Smooth muscle cell (in vitro differentiated cells): ENCODE measurements at regions not wholly inside any gene's neighbourhood (a gene's known extent, or its start where the extent isn't known, plus 50 kb on each side); places are given as distances from the start of the nearest gene placed in this dataset.

Experiments used
- DNase-seq: peaks from one replicate; lab custom pipeline; 2025; ENCODE audit not compliant: unreplicated experiment; lab: John Stamatoyannopoulos, UW
- H2AFZ ChIP-seq: fragments of 200-600 bp; sonication (generic); 2 replicates; pipeline ENCODE4 v1.6.0; 2016; ENCODE audit warnings: antibody characterized with exemption, low read depth, mild to moderate bottlenecking
- H3F3A ChIP-seq: fragments of 200-600 bp; sonication (generic); 2 replicates; pipeline ENCODE4 v1.6.0; 2017; ENCODE audit warnings: antibody characterized with exemption, low read depth
- H3K27ac ChIP-seq: fragments of 200-600 bp; sonication (generic); 2 replicates; pipeline ENCODE4 v1.5.1; 2016; ENCODE audit warnings: low read depth, mild to moderate bottlenecking
- H3K27me3 ChIP-seq: fragments of 200-600 bp; sonication (generic); 2 replicates; pipeline ENCODE4 v1.6.1; 2016; ENCODE audit warnings: low read depth, mild to moderate bottlenecking
- H3K36me3 ChIP-seq: fragments of 200-600 bp; sonication (generic); 2 replicates; pipeline ENCODE4 v1.5.1; 2016; ENCODE audit warnings: low read depth
- H3K4me1 ChIP-seq: fragments of 200-600 bp; sonication (generic); 2 replicates; pipeline ENCODE4 v1.5.1; 2016; ENCODE audit warnings: low read depth
- H3K4me2 ChIP-seq: fragments of 200-600 bp; sonication (generic); 2 replicates; pipeline ENCODE4 v1.6.0; 2016; ENCODE audit warnings: mild to moderate bottlenecking
- H3K4me3 ChIP-seq: fragments of 200-600 bp; sonication (generic); 2 replicates; pipeline ENCODE4 v1.5.1; 2016; ENCODE audit warnings: mild to moderate bottlenecking
- H3K79me2 ChIP-seq: fragments of 200-600 bp; sonication (generic); 2 replicates; pipeline ENCODE4 v1.6.0; 2016; ENCODE audit warnings: low read depth, mild to moderate bottlenecking
- H3K9ac ChIP-seq: fragments of 200-600 bp; sonication (generic); 2 replicates; pipeline ENCODE4 v1.6.0; 2016; ENCODE audit warnings: low read depth
- H3K9me3 ChIP-seq: fragments of 200-600 bp; sonication (generic); replicated peaks from 2 replicates; pipeline ENCODE4 v1.5.1; 2016; ENCODE audit warnings: low read depth
- H4K20me1 ChIP-seq: fragments of 200-600 bp; sonication (generic); 2 replicates; pipeline ENCODE4 v1.6.0; 2016; ENCODE audit warnings: low read depth
- WGBS: methylation state at CpG from one replicate; pipeline ENCODE4 v1.1.7; 2016; ENCODE audit warnings: low lambda C conversion rate; 5-methylcytosine and 5-hydroxymethylcytosine counted together
- TF ChIP-seq, protein P1 (sequence below): fragments of 200-600 bp; sonication (generic); IDR thresholded peaks from 2 replicates; pipeline ENCODE4 v1.5.1; 2017; ENCODE audit warnings: borderline replicate concordance, mild to moderate bottlenecking, antibody characterized with exemption; ENCODE audit not compliant: insufficient read depth, poor library complexity, severe bottlenecking

DNA sequence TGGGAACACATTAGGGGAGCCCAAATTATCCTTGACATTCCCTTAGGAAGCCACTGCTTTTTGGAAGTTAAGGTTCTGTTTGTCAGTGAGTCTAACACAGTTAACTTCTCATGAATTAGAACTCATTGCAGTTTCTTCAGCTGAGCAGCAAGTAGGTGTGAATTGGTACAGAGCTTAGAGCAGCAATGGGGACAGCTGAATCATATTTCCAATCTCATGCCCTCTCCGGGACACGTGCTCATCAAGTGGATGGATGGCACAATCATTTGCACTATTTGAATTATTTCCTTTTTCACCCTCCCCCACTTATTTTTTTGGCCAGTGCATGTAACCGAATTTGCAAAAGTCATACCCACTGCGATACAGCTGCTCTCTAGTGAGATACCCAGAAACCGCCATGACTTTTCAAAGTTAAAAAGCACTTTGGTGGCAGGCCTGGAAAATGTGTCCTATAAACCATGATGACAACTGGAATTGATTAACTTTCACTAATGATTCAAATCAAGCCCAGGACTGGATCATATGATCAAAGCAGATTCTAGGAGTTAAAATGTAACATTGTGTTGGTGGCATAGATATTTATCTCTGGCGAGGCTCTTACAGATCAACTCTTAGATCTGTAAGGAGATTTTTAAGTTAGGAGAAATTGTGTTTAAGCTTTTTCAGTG, 76.4 kb downstream of the EBLN2 start:
- TF ChIP-seq, protein P1, sequence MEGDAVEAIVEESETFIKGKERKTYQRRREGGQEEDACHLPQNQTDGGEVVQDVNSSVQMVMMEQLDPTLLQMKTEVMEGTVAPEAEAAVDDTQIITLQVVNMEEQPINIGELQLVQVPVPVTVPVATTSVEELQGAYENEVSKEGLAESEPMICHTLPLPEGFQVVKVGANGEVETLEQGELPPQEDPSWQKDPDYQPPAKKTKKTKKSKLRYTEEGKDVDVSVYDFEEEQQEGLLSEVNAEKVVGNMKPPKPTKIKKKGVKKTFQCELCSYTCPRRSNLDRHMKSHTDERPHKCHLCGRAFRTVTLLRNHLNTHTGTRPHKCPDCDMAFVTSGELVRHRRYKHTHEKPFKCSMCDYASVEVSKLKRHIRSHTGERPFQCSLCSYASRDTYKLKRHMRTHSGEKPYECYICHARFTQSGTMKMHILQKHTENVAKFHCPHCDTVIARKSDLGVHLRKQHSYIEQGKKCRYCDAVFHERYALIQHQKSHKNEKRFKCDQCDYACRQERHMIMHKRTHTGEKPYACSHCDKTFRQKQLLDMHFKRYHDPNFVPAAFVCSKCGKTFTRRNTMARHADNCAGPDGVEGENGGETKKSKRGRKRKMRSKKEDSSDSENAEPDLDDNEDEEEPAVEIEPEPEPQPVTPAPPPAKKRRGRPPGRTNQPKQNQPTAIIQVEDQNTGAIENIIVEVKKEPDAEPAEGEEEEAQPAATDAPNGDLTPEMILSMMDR, result no peak
- H3F3A ChIP-seq, result no peaks in the 10 kb centered on the region
- no peak overlapping the region for H3K27ac ChIP-seq
- H3K79me2 ChIP-seq, result no peaks in the 10 kb centered on the region
- H3K9me3 ChIP-seq, result no peaks in the 10 kb centered on the region
- no peak overlapping the region for H3K4me3 ChIP-seq
- no peaks in the 10 kb centered on the region for H3K36me3 ChIP-seq
- DNase-seq, result no peak
- no peak overlapping the region for H3K9ac ChIP-seq
- H3K4me2 ChIP-seq, result no peak overlapping the region
- 91% methylated on average over 6 of the region's 6 CpGs for WGBS
- H3K4me1 ChIP-seq, result no peaks in the 10 kb centered on the region
- no peaks in the 10 kb centered on the region for H3K27me3 ChIP-seq
- no peaks in the 10 kb centered on the region for H4K20me1 ChIP-seq
- no peak overlapping the region for H2AFZ ChIP-seq

DNA sequence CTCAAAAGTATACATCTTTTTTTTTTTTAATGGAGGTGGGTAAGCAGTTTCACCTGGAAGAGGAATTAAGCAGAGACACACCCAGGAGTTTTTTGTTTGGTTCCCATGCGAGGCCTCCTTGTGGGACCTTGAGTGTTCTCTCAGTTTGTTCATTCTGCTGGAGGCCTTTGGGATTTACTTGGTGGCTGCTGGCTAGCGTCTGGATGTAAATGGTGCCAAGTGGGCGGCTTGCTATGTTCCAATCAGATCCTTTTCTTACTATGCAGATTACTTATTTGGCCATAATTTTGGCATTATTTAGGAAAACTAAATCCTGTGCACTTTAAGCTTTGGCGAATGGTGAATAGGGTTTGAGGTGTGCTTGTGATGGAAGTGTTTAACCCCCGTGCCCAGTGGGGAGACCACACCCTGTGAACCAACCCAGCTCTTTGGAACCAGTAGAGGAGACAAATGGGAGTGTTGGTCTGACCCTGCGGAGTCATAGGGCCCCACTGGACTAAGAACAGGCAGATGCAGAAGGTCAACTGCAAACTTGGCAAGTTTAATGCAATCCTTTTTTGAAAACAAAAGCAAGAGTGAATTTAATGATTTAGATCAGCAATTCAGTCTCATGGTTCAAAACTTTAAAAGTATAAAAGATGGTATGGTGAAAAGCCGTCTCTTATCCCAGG, 79.4 kb downstream of the EBLN2 start:
- H3K79me2 ChIP-seq, result no peaks in the 10 kb centered on the region
- WGBS, result 83% methylated on average over 7 of the region's 7 CpGs
- no peaks in the 10 kb centered on the region for H3K36me3 ChIP-seq
- H3K4me2 ChIP-seq, result no peak overlapping the region
- H2AFZ ChIP-seq, result no peak overlapping the region
- no peaks in the 10 kb centered on the region for H3F3A ChIP-seq
- H4K20me1 ChIP-seq, result no peaks in the 10 kb centered on the region
- H3K4me3 ChIP-seq, result no peak overlapping the region
- TF ChIP-seq, protein P1, result no peak
- no peaks in the 10 kb centered on the region for H3K9me3 ChIP-seq
- no peaks in the 10 kb centered on the region for H3K4me1 ChIP-seq
- H3K9ac ChIP-seq, result no peak overlapping the region
- no peak for DNase-seq
- H3K27ac ChIP-seq, result no peak overlapping the region
- H3K27me3 ChIP-seq, result no peaks in the 10 kb centered on the region

DNA sequence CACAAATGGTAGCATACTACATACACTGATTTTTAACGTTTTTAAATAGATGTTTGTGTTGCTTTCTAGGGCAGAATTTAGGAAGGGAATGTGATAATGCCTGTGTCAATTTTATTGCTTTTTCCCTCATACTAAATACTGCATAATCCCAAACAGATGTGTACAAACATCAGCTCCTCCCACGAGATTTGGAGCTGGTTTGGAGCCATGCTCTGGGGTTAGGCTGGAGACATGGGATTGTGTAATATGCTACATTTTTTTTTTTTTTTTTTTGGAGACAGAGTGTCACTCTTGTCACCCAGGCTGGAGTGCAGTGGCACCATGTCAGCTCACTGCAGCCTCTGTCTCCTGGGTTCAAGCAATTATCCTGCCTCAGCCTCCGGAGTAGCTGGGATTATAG, 80.1 kb downstream of the EBLN2 start:
- Histone ChIP-seq H3K4me1 (no peaks in the 10 kb centered on the region), H3K4me3 (no peak overlapping the region), H3K36me3 (no peaks in the 10 kb centered on the region), H3K9me3 (no peaks in the 10 kb centered on the region), H3K4me2 (no peak overlapping the region), H3K27me3 (no peaks in the 10 kb centered on the region), H3F3A (no peaks in the 10 kb centered on the region), H2AFZ (no peak overlapping the region), H3K27ac (no peak overlapping the region), H3K9ac (no peak overlapping the region), H4K20me1 (no peaks in the 10 kb centered on the region), H3K79me2 (no peaks in the 10 kb centered on the region)
- TF ChIP-seq, protein P1, result no peak
- WGBS, result 44% methylated on average over 3 of the region's 3 CpGs
- no peak for DNase-seq

DNA sequence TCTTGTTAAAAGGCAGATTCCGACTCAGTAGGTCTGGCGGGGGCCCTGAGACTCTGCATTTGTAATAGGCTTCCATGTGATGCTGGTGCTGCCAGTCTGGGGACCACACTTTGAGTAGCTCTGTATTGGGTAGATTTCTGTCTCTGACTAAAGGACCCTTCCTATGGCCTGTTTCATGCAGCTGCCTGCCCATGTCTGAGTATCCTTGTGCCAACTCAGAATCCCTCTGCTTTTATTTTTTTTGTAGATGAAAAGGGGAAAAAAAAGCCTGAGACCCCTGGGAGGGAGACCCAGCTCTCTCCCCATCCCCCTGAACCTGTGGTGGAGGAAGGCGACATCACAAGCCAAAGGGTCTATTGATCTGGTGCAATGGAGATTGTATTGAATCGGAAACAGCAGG, 81.9 kb downstream of the EBLN2 start:
- Histone ChIP-seq H2AFZ (no peak overlapping the region), H4K20me1 (no peaks in the 10 kb centered on the region), H3K9ac (no peak overlapping the region), H3K4me3 (no peak overlapping the region), H3K36me3 (no peaks in the 10 kb centered on the region), H3K27me3 (no peaks in the 10 kb centered on the region), H3K27ac (no peak overlapping the region), H3K79me2 (no peaks in the 10 kb centered on the region), H3K4me1 (no peaks in the 10 kb centered on the region), H3F3A (no peaks in the 10 kb centered on the region), H3K4me2 (no peak overlapping the region), H3K9me3 (no peaks in the 10 kb centered on the region)
- TF ChIP-seq, protein P1, result no peak
- no peak for DNase-seq
- WGBS, result 93% methylated on average over 4 of the region's 4 CpGs
